Endothelial cell (in vitro differentiated cells): ENCODE measurements at regions not wholly inside any gene's neighbourhood (a gene's known extent, or its start where the extent isn't known, plus 50 kb on each side); places are given as distances from the start of the nearest gene placed in this dataset.
"Not testable (repeated sequence)": the region's sequence is repeated elsewhere in the genome, so short reads cannot be mapped to it uniquely, and the experiment has no call there.

Experiments used
- DNase-seq: peaks from one replicate; pipeline ENCODE4 v3.0.0; 2021; ENCODE audit warnings: low spot score
- H3K27ac Mint-ChIP-seq: one replicate; pipeline ENCODE4 v1.8.0; 2021; ENCODE audit warnings: mixed read lengths, inconsistent platforms; ENCODE audit not compliant: unreplicated experiment
- H3K27me3 Mint-ChIP-seq: one replicate; pipeline ENCODE4 v1.8.0; 2021; ENCODE audit warnings: mild to moderate bottlenecking, moderate library complexity, mixed read lengths, inconsistent platforms; ENCODE audit not compliant: unreplicated experiment
- H3K36me3 Mint-ChIP-seq: one replicate; pipeline ENCODE4 v1.8.0; 2021; ENCODE audit warnings: mild to moderate bottlenecking, low read depth, mixed read lengths, inconsistent platforms; ENCODE audit not compliant: unreplicated experiment
- H3K4me1 Mint-ChIP-seq: one replicate; pipeline ENCODE4 v1.8.0; 2021; ENCODE audit warnings: mild to moderate bottlenecking, mixed read lengths, inconsistent platforms; ENCODE audit not compliant: unreplicated experiment
- H3K4me3 Mint-ChIP-seq: one replicate; pipeline ENCODE4 v1.8.0; 2021; ENCODE audit warnings: mild to moderate bottlenecking, mixed read lengths, inconsistent platforms; ENCODE audit not compliant: unreplicated experiment
- H3K9me3 Mint-ChIP-seq: one replicate; pipeline ENCODE4 v1.8.0; 2021; ENCODE audit warnings: mixed read lengths, inconsistent platforms; ENCODE audit not compliant: unreplicated experiment
- CTCF ChIP-seq: fragments of 200-600 bp; sonication (generic); IDR thresholded peaks from one replicate; pipeline ENCODE4 v1.5.0; 2021; ENCODE audit warnings: antibody characterized with exemption; ENCODE audit not compliant: unreplicated experiment

DNA sequence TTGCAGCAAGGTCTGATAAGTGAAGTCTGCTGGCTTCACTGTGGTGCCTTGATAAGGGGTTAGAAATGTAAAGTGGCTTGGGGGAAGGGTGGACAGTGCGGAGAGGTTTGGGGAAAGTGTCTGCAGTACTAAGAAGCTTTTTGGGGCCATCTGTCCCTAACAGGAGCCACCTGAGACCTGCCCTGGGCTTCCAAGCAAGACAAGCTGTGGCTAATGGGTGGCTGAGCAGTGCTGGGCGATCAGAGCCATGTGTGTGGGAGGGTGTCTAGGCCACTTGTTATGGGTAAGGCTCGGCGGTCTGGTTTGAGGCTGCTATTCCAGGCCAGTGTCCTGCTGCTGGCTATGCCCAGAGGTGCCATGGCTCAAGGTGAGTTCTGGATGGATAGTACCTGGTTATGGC, 185.4 kb upstream of the MTMR8 start:
- H3K4me1 Mint-ChIP-seq = no peaks in the 10 kb centered on the region
- DNase-seq = no peak
- no peaks in the 10 kb centered on the region for H3K27me3 Mint-ChIP-seq
- TF ChIP-seq CTCF = no peak
- no peaks in the 10 kb centered on the region for H3K36me3 Mint-ChIP-seq
- H3K9me3 Mint-ChIP-seq = no peaks in the 10 kb centered on the region
- no peak overlapping the region for H3K27ac Mint-ChIP-seq
- no peak overlapping the region for H3K4me3 Mint-ChIP-seq

DNA sequence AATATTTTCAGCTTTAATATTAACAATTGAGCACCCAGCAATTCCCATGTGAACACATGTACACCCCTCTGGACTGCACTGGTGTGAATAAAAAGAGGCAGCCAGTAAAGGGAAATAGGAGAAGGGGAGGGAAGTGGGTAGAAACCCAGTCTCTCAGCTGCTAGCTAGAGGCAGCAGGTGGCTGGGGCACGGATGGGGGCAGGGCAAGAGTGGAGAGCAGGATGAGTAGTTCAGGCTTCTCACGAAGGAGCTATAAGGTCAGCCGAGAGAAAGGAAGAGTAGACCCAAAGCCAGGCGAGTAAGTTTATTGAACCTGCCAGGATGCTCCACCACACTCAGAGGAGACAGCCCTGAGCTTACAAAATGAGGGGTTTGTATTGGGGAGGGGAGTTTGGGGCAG, 184.8 kb upstream of the MTMR8 start:
- no peaks in the 10 kb centered on the region for H3K4me1 Mint-ChIP-seq
- no peaks in the 10 kb centered on the region for H3K36me3 Mint-ChIP-seq
- H3K27ac Mint-ChIP-seq = no peak overlapping the region
- no peaks in the 10 kb centered on the region for H3K27me3 Mint-ChIP-seq
- H3K4me3 Mint-ChIP-seq = no peak overlapping the region
- no peak for DNase-seq
- TF ChIP-seq CTCF = no peak
- H3K9me3 Mint-ChIP-seq = no peaks in the 10 kb centered on the region

DNA sequence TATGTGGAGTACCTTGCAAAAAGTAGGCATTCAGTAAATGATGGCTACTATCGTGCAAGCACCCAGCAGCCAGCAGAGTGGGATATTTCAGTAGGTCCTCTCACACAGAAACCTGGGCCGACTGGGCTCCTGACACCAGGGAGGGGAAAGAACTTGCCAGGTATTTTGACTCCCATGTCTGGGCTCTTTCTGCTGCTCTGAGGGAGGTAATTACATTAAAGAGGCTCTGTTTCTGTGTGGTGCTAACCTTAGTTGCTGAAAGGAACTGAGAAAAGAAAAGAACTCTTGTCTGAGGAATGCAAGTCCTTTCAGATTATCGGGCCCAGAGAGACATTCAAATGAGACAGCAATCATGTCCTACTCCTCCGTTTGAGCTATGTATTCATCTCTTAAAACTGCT, 175.8 kb upstream of the MTMR8 start:
- no peak overlapping the region for H3K4me3 Mint-ChIP-seq
- no peak for DNase-seq
- H3K27me3 Mint-ChIP-seq = no peaks in the 10 kb centered on the region
- H3K27ac Mint-ChIP-seq = no peak overlapping the region
- no peak for TF ChIP-seq CTCF
- H3K4me1 Mint-ChIP-seq = no peaks in the 10 kb centered on the region
- H3K9me3 Mint-ChIP-seq = no peaks in the 10 kb centered on the region
- H3K36me3 Mint-ChIP-seq = no peaks in the 10 kb centered on the region

GRCh38 chrX:64570204-64570603, 175.0 kb upstream of the MTMR8 start:
- H3K4me1 Mint-ChIP-seq = no peaks in the 10 kb centered on the region
- TF ChIP-seq CTCF = peak; percentile 15

GRCh38 chrX:64565348-64565747, 170.1 kb upstream of the MTMR8 start:
- not testable (repeated sequence) for DNase-seq, H3K4me3 Mint-ChIP-seq, H3K4me1 Mint-ChIP-seq, H3K9me3 Mint-ChIP-seq, H3K36me3 Mint-ChIP-seq, H3K27ac Mint-ChIP-seq, H3K27me3 Mint-ChIP-seq

More at GRCh38 chrX:64570204-64570603, 175.0 kb upstream of the MTMR8 start:
- no peak for DNase-seq
- no peak overlapping the region for H3K27ac Mint-ChIP-seq
- no peaks in the 10 kb centered on the region for H3K36me3 Mint-ChIP-seq
- no peaks in the 10 kb centered on the region for H3K9me3 Mint-ChIP-seq
- no peaks in the 10 kb centered on the region for H3K27me3 Mint-ChIP-seq
- H3K4me3 Mint-ChIP-seq = no peak overlapping the region

DNA sequence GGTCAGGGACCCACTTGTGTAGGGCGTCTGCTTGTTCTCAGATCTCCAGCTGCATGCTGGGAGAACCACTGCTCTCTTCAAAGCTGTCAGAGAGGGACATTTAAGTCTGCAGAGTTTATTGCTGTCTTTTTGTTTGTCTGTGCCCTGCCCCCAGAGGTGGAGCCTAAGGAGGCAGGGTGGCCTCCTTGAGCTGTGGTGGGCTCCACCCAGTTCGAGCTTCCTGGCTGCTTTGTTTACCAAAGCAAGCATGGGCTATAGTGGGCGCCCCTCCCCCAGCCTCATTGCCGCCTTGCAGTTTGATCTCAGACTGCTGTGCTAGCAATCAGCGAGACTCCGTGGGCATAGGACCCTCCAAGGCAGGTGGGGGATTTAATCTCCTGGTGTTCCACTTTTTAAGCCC, 154.0 kb upstream of the MTMR8 start:
- H3K4me1 Mint-ChIP-seq, H3K9me3 Mint-ChIP-seq, DNase-seq, H3K4me3 Mint-ChIP-seq, H3K36me3 Mint-ChIP-seq, H3K27me3 Mint-ChIP-seq, H3K27ac Mint-ChIP-seq: not testable (repeated sequence)
